PC-3 (cell line): ENCODE measurements at regions not wholly inside any gene's neighbourhood (a gene's known extent, or its start where the extent isn't known, plus 50 kb on each side); places are given as distances from the start of the nearest gene placed in this dataset.

Source experiments
- ATAC-seq: fragments of 200-7000 bp; cut with Tn5 transposase; 2 replicates; pipeline ENCODE4 v1.9.1; 2020; ENCODE audit warnings: mild to moderate bottlenecking, moderate library complexity
- BruUV-seq: library from RNA; stranded (reverse); fragments of 400-500 nt; replicated peaks from 2 replicates; lab custom pipeline; 2021; lab: Mats Ljungman, UMichigan
- CTCF ChIA-PET: fragments of 300-600 bp; sonication (Branson Sonifier 250); formaldehyde crosslinking; loops from one replicate; lab custom pipeline; 2022; ENCODE audit warnings: antibody characterized with exemption; lab: Charles Lee
- POLR2A ChIA-PET: fragments of 300-600 bp; sonication (Branson Sonifier 250); formaldehyde crosslinking; loops from one replicate; lab custom pipeline; 2022; ENCODE audit warnings: antibody characterized with exemption; ENCODE audit not compliant: unreplicated experiment; lab: Charles Lee
- DNase-seq: peaks from one replicate; pipeline ENCODE4 v3.0.0-alpha.2; 2015
- H2AFZ ChIP-seq: fragments of 300-600 bp; sonication (generic); 2 replicates; pipeline ENCODE4 v1.6.0; 2016; ENCODE audit warnings: antibody characterized with exemption, low read length
- H3F3A ChIP-seq: fragments of 300-600 bp; sonication (generic); one replicate; pipeline ENCODE4 v1.6.0; 2017; ENCODE audit warnings: antibody characterized with exemption, low read length, control low read depth, mild to moderate bottlenecking; ENCODE audit not compliant: unreplicated experiment
- H3K27ac ChIP-seq: fragments of 300-600 bp; sonication (generic); 2 replicates; pipeline ENCODE4 v1.5.1; 2016; ENCODE audit warnings: mild to moderate bottlenecking, low read length
- H3K27me3 ChIP-seq: fragments of 300-600 bp; sonication (generic); 2 replicates; pipeline ENCODE4 v1.6.1; 2016; ENCODE audit warnings: low read length, mixed read lengths
- H3K36me3 ChIP-seq: fragments of 300-600 bp; sonication (generic); 2 replicates; pipeline ENCODE4 v1.6.1; 2016; ENCODE audit warnings: low read depth, mixed run types, low read length, mixed read lengths
- H3K4me1 ChIP-seq: fragments of 300-600 bp; sonication (generic); 2 replicates; pipeline ENCODE4 v1.5.1; 2016; ENCODE audit warnings: low read length; ENCODE audit not compliant: insufficient read depth
- H3K4me2 ChIP-seq: fragments of 300-600 bp; sonication (generic); 2 replicates; pipeline ENCODE4 v1.6.0; 2016; ENCODE audit warnings: low read length
- H3K4me3 ChIP-seq: fragments of 300-600 bp; sonication (generic); 2 replicates; pipeline ENCODE4 v1.5.1; 2016; ENCODE audit warnings: mild to moderate bottlenecking, low read length, mixed read lengths
- H3K79me2 ChIP-seq: fragments of 300-600 bp; sonication (generic); 2 replicates; pipeline ENCODE4 v1.6.1; 2017; ENCODE audit warnings: low read length, mixed read lengths
- H3K9ac ChIP-seq: fragments of 300-600 bp; sonication (generic); 2 replicates; pipeline ENCODE4 v1.6.0; 2016; ENCODE audit warnings: mild to moderate bottlenecking, low read length
- H3K9me2 ChIP-seq: fragments of 300-600 bp; sonication (generic); replicated peaks from 2 replicates; pipeline ENCODE4 v1.6.1; 2016; ENCODE audit warnings: mixed run types, low read length, mixed read lengths
- H3K9me3 ChIP-seq: fragments of 300-600 bp; sonication (generic); 2 replicates; pipeline ENCODE4 v1.6.1; 2016; ENCODE audit warnings: low read length, mixed read lengths
- H4K20me1 ChIP-seq: fragments of 300-600 bp; sonication (generic); 2 replicates; pipeline ENCODE4 v1.6.1; 2016; ENCODE audit warnings: low read length, mixed read lengths
- EZH2 ChIP-seq: fragments of 300-600 bp; sonication (generic); IDR thresholded peaks from one replicate; pipeline ENCODE4 v1.6.1; 2017; ENCODE audit warnings: antibody characterized with exemption, mild to moderate bottlenecking, low read length; ENCODE audit not compliant: unreplicated experiment
- EZH2phosphoT487 ChIP-seq: fragments of 300-600 bp; sonication (generic); IDR thresholded peaks from 2 replicates; pipeline ENCODE4 v1.6.1; 2018; ENCODE audit warnings: mild to moderate bottlenecking, antibody characterized with exemption, low read length, borderline replicate concordance
- intact Hi-C: fragments of 100-400 bp; cut with micrococcal nuclease; formaldehyde crosslinking; loops from 2 replicates; pipeline ENCODE4 v1.9.0; 2023
- TF ChIP-seq, protein P1 (sequence below): fragments of 300-600 bp; sonication (generic); conservative IDR thresholded peaks from 2 replicates; pipeline ENCODE4 v1.5.1; 2017; ENCODE audit warnings: antibody characterized with exemption, low read depth, mild to moderate bottlenecking, low read length

DNA sequence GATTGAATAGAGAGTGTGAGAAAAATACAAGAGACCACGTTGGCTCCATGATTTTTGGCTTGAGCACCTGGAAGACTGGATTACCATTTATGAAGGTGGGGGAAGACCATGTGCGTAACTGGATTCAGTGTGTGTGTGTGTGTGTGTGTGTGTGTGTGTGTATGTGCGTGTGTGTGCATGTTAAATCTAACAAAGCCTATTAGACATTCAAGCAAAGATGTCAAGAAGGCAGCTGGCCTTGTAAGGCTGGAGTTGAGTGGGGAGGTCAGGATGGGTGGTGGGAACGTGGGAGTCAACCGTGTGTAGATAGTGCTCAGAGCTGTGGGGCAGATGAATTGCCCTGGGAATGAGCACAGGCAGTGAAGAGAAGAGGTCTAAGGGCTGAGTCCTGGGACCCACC, 293.8 kb upstream of the POU3F1 start:
- Histone ChIP-seq H2AFZ (no peak overlapping the region), H3K4me3 (no peak overlapping the region), H3K4me2 (no peak overlapping the region), H3K36me3 (no peaks in the 10 kb centered on the region), H3K9me2 (no peaks in the 10 kb centered on the region), H3K27me3 (peaks cover 43% of the 10 kb centered on the region), H3K27ac (no peak overlapping the region), H3K79me2 (no peaks in the 10 kb centered on the region), H3K9me3 (no peaks in the 10 kb centered on the region), H3K4me1 (no peaks in the 10 kb centered on the region), H4K20me1 (no peaks in the 10 kb centered on the region), H3F3A (no peaks in the 10 kb centered on the region), H3K9ac (no peak overlapping the region)
- TF ChIP-seq, protein P1, sequence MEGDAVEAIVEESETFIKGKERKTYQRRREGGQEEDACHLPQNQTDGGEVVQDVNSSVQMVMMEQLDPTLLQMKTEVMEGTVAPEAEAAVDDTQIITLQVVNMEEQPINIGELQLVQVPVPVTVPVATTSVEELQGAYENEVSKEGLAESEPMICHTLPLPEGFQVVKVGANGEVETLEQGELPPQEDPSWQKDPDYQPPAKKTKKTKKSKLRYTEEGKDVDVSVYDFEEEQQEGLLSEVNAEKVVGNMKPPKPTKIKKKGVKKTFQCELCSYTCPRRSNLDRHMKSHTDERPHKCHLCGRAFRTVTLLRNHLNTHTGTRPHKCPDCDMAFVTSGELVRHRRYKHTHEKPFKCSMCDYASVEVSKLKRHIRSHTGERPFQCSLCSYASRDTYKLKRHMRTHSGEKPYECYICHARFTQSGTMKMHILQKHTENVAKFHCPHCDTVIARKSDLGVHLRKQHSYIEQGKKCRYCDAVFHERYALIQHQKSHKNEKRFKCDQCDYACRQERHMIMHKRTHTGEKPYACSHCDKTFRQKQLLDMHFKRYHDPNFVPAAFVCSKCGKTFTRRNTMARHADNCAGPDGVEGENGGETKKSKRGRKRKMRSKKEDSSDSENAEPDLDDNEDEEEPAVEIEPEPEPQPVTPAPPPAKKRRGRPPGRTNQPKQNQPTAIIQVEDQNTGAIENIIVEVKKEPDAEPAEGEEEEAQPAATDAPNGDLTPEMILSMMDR = no peak
- TF ChIP-seq EZH2 (no peak), EZH2phosphoT487 (no peak)
- CTCF ChIA-PET = no interaction called here
- DNase-seq = no peak
- intact Hi-C loops = no loop called here
- no TSS peak for BruUV-seq
- ATAC-seq = no peak
- POLR2A ChIA-PET = no interaction called here

DNA sequence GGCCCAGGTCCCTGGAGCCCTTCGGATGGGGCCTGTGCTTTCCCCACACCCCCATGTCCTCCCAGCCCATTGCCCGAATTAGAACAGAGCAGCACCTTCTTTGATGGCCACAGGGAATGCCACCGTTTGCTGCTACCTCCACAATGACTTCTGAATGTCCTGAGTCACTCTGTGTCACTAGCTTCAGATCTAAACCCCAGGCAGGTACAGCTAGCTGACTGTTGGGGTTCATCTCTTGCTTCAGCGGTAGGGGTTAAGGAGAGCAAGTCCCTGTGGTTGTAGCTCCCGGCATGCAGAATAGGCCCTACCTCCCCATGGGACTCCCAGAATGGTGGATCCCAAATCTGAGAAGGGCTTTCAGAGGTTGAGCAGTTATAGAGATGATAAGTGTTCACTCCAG, 291.1 kb upstream of the POU3F1 start:
- Histone ChIP-seq H3K36me3 (no peaks in the 10 kb centered on the region), H3K4me1 (no peaks in the 10 kb centered on the region), H3K4me2 (no peak overlapping the region), H3K9me2 (no peaks in the 10 kb centered on the region), H3K9ac (no peak overlapping the region), H4K20me1 (no peaks in the 10 kb centered on the region), H3K27me3 (peaks cover 56% of the 10 kb centered on the region), H3F3A (no peaks in the 10 kb centered on the region), H2AFZ (no peak overlapping the region), H3K79me2 (no peaks in the 10 kb centered on the region), H3K9me3 (no peaks in the 10 kb centered on the region), H3K27ac (no peak overlapping the region), H3K4me3 (no peak overlapping the region)
- intact Hi-C loops = no loop called here
- TF ChIP-seq, protein P1 = no peak
- TF ChIP-seq EZH2phosphoT487 (no peak), EZH2 (no peak)
- no TSS peak for BruUV-seq
- POLR2A ChIA-PET = no interaction called here
- CTCF ChIA-PET = no interaction called here
- DNase-seq = no peak
- ATAC-seq = no peak

DNA sequence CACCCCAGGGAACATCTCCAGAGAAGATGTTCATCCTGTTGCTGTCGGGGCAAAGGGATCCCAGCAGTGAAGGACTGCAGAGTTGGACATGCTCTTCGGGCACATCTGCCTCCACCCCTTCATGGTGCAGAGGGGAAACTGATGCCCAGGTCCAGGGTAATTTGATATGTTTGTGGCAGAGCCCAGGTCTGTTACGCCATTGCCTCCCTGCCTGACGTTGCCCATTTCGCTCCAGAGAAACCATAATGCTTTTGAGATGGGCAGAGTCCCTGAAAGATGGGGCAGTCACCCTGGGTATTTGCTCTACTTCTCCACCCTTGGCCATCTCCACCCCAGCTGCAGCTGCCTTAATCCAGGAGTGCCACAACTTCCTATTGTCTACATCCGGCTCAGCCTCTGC, 290.4 kb upstream of the POU3F1 start:
- DNase-seq (no peak), ATAC-seq (no peak)
- Histone ChIP-seq H3K79me2 (no peaks in the 10 kb centered on the region), H3K36me3 (no peaks in the 10 kb centered on the region), H3K27me3 (peaks cover 54% of the 10 kb centered on the region), H2AFZ (no peak overlapping the region), H3K27ac (no peak overlapping the region), H3K4me3 (no peak overlapping the region), H3K9me2 (no peaks in the 10 kb centered on the region), H3K4me1 (no peaks in the 10 kb centered on the region), H3K4me2 (no peak overlapping the region), H3K9me3 (no peaks in the 10 kb centered on the region), H3K9ac (no peak overlapping the region), H3F3A (no peaks in the 10 kb centered on the region), H4K20me1 (no peaks in the 10 kb centered on the region)
- intact Hi-C loops = no loop called here
- BruUV-seq = no TSS peak
- TF ChIP-seq, protein P1 = no peak
- no peak for TF ChIP-seq EZH2phosphoT487
- no peak for TF ChIP-seq EZH2
- POLR2A ChIA-PET = no interaction called here
- CTCF ChIA-PET = no interaction called here
